GM21723 (cell line): ENCODE measurements at regions not wholly inside any gene's neighbourhood (a gene's known extent, or its start where the extent isn't known, plus 50 kb on each side); places are given as distances from the start of the nearest gene placed in this dataset.

Experiments
- ATAC-seq: cut with Tn5 transposase; IDR thresholded peaks from one replicate; pipeline ENCODE4 v1.9.1; 2021; ENCODE audit warnings: mild to moderate bottlenecking, moderate library complexity; ENCODE audit not compliant: unreplicated experiment

DNA sequence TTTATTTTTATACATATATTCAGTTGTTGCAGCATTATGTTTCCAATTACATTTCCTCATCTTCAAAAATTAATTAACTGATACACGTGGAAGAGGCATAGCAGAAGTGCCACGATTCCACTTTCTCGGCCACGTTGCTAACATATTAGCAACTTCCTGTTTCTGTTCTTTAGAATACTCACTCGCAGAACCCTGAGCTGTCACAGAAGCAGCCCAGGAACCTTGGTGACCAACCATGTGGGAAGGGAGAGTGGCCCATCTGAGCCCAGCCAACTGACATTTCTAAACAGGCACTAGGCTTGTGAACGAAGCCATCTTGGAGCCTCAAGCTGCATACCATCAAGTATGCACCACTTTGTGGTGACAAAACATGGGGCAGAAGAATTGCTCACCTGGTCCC, 350.1 kb downstream of the CBLN2 start:
- ATAC-seq, result no peak

DNA sequence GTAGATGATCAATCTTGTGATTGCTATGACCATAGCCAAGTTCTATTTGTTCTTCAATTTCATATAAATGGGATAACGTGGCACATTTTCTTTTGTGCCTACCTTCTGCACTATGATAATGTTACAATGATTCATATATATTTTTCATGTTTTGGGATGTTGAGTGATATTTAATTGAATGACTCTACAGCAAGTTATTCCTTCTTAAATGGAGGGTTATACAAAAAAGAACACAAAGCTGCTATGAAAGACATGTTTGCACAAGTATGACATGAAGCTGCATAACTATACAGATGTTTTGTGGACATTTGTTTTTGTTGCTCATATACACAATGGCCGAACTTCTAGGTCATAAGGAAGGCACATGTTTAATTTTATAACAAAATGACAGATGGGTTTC, 356.2 kb downstream of the CBLN2 start:
- no peak for ATAC-seq

DNA sequence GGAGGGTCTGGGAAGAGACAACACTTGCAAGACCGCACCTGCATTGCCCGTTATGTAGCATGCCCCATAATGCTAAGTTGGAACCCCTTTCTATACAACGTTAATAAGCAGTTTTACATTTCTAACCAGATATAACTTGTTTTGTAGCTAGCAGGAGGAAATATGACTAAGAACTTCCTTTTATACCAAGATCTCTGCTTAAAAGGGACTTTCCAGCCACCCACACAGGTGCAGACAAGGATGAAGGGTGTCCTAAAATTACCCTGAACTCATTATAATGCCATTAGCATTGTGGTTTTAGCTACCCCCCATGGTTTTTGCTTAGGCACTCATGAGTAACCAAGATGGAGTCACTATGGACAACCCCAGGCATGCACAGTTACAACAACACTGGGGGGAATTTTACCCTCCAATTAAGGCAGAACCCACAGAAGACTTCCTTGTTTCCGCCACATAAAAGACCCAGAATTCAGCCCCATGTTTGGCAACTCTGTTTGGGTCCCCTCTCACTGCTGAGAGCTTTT, 362.8 kb downstream of the CBLN2 start:
- peak; percentile 74 for ATAC-seq

DNA sequence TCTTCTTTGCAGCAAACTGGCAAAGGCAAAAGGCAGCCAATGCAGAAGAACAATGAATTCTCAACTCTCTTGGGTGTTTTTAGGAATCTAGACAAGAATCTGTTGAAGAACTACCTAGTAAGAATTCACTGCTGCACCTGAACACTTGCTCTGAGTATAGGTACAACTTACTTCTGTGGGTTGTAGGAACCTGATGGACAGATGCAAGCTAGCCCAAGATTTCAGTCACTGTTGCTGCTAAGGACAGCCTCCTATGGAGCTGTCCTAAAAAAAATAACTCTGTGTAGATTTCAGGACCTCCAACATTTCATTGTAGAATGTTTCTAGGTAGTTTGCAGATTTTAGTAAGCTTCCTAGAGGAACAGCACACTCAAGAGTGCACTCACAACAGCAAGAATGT, 363.5 kb downstream of the CBLN2 start:
- ATAC-seq, result no peak

DNA sequence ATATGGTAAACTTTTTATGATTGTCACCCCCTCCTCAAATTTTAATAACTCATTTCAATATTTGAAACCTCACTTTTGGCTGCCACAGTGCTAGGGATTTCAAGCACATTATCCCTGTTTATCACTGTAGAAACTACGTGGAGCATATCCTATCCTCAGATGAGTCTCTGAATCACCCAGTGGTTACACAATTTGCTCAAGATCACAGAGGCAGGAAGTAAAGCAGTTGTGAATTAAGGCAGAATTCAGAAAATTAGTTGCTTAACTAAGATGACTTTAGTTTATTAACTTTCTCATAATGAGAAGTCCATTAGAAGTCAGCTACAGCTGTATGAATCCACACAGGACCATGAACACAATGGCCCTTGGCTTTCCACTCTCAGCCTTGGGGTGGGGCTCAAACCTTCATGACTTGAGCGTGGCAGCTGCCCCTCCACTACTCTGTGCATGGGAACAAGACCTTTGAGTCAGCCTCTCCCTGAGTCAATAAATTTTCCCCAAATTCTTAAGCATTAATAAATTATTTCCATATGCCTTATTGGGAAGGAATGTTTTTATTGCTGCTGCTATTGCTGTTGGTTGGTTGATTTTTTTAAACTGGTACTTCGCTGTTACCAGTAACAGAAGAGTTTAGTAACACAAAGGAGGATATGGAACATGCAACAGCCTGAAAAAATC, 369.0 kb downstream of the CBLN2 start:
- no peak for ATAC-seq

DNA sequence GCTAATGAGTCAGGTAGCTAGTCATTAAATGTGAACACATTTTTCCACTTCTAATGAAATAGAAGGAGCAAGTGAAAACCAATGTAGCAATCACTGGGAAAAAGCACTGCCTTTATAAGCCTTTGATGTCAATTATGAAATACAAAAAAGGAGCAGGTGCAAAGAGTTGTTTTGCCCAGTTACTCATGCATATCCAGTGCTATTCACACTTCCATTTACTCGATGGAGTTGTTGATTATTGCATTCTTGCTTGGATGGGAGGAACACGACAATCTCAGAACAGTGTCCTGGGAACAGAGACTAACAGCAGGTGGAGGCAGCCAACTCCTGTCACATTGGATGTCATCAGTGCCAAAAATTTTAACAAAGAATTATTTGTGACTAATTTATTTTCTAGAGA, 372.5 kb downstream of the CBLN2 start:
- ATAC-seq, result no peak

DNA sequence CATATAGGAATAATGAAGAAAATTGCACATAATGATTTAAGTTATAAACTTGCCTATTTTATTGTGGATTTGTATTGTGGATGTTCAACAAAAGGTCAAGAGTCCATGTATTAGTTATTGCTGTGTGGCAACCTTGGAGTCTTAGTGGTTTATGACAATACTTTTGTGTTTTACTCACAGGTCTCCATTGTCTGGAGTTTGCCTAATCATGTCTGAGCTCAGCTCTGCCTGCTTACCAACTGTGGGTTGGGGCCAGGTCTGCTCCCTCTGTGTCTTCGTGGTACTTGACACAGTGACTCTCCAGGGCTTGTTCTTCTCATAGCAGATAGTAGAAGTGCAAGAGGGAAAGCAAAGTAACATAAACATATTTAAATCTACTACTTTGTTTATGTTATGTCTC, 382.5 kb downstream of the CBLN2 start:
- no peak for ATAC-seq

DNA sequence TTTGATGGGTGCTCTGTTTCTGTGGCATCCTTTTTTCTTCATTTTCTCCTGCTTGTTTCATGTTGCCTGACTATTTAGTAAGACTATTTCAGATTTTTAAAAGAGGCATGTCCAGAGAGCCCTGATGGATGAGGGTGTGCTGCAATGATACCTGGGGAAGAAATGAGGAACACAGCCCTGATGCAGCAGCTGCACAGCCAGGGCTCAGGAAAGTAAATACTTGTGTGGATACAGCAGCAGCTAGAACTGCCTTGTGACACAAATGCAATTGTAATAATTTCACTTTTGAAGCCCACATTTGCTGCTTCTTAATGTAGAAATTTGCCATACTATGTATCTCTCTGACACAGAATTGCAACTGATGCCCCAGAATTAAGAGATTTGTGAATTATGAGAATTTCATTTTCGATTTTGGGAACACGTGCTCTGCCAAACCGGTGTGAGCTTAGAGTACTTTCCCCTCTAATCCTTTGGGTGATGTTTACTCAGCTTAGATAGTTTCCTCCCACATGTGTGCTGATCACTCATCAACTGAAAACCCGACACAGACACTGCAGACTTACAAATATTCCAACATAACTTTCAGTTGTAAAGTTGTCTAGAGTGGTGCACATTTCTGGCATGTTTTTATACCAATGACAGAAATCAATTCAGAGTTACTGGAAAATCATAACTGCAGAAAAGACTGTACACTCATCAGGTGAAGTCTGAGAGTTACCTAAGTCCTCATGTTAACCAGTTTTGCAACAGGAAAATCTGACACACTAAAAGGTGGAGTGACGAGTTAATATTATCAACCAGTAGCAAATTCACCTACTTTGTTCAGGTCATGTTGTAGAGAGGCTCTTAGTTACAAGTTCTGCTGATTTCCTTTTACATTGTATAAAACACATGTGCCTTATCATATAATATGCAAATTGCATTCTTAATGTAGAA, 383.4 kb downstream of the CBLN2 start:
- no peak for ATAC-seq

DNA sequence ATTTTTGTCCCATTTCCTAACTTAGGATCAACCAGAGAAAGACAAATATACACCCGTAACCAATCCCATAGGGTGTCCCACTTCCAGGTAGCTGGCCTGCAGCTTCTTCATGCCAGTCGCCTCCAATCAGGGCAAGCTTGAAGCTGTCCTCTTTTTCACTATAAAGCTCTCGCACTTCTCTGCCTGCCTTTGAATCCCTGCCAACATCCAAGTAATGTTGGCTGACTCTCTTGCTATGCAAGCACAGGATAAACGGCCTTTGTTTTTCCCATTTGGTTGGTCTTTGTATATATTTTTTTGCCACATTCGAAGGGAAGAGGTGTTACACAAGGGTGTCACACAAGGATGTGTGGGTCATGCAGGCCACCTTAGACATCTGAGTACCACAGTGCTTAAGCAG, 388.8 kb downstream of the CBLN2 start:
- ATAC-seq, result no peak

DNA sequence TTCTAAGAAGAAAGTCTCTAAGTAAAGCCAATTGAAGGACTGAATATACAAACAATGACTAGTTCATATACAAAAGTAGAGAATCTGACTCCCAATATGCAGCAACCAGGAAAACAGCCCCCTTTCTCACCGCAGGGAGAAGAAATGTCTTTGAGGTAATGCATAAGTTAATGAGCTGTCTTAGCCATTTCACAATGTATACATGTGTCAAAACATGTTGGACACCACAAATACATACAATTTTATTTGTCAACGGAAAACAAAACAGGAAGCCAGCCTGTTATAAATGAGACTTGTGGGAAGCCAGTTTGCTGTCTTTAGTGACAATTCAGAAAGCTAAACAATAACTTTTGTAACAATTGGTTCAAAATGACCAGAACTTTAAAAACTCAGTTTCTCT, 389.2 kb downstream of the CBLN2 start:
- no peak for ATAC-seq

DNA sequence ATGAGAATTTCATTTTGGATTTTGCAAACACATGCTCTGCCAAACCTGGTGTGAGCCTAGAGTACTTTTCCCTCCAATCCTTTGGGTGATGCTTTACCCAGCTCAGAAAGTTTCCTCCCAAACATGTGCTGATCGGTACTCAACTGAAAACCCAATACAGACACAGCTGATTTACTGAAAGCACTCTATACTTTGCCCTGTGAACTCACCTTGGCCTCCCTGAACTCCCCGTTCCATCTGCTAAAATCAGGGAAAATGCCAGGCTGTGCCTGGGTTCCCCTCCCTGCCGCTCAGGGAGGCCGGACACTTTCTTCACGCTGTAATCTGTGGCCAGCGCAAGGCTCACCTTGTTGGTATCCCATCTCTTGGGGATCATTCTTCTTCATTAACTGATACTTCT, 391.2 kb downstream of the CBLN2 start:
- no peak for ATAC-seq

DNA sequence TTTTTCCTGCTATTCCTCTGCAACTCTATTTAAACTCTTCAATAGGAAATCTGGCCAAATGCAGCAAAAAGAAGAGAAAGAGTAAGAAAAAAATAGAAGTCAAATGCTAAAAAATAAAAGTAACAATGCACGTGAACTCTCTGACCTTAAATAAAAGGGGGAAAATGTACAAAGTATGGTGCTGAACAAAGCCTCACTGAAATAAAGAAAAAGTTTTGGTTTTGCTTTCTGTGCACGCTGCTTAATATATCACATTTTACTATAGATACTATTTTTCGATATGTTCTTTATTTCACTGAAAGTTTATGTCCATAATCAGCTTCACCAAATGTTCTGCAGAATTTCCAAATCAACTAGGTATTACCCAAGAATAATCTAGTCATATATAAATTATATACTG, 396.3 kb downstream of the CBLN2 start:
- no peak for ATAC-seq

DNA sequence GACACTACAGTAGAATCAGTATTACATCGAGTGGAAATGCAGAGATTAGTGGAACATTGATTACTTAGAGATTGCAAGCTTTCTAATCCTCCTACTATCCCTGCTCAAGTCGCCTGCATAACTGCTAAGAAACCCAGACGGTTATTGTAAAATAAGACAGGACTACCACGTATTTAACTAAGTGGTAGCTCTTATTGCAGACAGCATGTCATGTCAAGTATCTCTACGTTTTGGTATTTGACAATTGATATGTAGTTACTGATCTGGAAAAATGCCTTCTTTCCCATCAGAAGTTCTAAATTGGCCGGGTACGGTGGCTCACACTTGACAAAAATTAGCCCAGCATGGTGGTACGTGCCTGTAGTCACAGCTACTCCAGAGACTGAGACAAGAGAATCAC, 404.1 kb downstream of the CBLN2 start:
- no peak for ATAC-seq

DNA sequence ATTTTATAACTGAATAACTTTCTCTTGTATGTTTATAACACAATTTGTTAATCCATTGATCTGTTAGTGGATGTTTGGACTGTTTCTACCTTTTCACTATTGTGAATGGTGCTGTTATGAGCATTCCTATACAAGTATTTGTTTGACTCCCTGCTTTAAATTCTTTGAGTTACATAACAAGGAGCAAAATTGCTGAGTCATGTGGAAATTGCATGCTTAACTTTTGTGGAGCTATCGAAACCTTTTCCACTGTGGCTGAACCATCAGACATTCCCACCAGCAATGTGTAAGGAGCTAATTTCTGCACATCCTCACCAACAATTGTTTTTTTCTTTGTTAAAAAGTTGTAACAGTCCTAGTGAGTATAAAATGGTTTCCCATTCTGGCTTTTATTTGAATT, 415.5 kb downstream of the CBLN2 start:
- no peak for ATAC-seq

DNA sequence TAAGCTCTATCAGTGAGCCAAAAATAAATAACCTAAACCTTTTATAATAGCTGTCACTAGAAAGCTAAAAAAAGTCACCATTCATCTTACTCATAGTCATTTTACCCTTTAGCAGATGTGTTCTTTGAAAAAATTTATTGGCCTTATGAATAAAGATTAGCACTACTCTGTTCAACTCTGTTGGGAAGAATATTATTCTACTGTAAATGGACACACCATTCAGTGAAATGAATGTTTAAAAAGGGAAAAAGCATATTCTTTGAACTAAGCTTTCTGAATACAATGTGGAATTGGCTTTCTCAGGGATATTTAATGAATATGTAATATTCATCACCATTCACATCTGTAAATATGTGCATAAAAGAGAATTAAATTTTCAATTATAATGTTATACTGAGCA, 422.0 kb downstream of the CBLN2 start:
- no peak for ATAC-seq

DNA sequence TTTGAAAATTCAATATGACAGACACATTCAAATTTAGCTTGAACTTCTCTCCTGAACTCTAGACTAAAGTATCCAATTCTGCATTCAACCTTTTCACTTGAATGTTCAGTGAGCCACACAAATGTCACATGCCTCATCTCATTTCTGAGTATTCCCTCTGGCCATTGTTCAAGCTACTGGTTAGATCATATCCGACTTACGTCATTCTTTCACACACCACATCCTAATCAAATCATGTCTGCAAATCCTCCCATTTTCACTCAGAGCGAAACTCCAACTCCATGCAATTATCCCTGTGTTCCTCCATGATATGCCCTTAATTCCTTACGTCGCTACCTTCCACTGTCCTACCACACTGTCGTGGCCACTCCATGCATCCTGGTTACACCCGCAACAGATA, 425.1 kb downstream of the CBLN2 start:
- no peak for ATAC-seq

DNA sequence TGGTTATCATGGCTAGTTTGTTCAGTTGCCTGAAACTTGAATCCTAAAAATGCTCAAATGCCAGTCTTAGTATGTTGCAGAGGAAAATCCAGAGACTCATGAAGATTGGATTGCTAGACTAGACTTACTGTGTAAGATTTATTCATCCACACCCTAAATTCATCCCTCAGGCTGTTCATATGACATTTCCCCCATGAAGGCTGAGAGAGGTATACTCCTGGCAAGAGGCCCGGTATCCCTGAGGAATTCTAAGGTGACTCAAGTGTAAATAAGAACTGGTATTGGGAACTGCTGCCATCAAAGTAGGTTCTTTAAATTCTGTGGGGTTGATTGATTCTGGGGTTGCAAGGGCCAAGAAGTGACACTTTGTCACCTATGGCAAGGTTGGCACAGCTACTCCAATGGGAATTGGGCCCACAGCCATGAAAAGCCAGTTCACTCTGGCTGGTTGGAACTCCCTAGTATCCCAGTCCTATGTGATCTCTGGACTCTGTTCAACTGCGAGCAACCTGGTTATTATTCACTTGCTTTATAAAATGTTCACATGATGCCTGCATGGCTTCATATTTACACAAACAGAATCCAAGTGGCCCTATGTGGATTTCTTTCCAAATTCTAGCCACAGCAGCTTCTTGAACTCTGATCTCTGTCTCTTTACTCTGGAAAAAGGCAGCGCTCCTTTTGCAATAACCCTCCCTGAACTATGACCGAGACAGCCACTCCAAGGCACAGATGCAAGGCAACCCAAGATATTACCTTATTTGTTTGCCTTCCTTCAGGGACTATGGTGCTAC, 429.1 kb downstream of the CBLN2 start:
- ATAC-seq, result no peak

DNA sequence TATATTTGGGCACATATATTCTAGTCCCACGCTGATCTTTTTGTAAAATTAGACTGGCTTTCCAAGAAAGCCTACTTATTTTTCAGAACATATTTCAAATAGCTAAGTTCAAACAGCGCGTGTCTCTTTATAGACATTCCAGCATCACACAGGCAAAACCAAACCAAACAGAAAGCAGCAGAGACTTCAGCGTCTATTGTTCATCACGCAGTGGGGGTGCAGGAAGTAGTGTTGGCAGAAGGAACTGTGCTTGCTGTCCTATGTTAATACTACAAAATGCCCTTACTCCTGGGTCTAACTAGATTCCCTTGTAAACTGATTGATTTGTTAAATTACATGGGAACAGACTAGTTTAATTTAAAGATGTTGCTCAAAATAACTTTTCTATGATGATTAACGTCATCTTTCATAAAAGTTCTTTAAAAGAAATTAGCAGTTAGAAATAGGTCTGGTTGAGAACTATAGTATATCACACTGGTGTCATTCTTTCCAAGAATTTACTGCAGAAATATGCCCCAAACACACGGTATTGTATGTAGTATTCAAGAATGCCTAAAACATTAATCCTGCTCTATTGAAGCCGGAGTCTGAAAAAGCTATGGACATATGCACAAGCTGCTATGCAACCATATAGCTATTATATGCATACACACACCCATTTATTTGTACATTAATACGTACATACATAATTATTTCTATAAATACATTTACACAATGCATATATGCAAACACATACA, 436.3 kb downstream of the CBLN2 start:
- ATAC-seq, result no peak

DNA sequence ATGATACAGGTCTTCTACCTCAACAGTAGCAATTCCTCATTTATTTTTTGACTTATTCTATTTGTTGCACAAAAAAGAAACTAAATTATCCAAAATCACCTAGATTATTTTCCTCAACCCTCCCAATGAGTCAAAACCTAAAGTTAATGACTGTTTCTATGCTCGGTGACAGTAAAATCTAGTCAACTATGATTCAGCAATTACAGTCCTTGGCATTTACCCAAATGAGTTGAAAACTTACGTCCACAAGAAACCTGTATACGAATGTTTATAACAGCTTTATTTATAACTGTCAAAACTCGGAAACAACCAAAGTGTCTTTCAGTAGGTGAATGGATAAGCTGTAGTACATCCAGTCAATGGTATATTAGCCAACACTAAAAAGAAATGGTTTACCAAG, 439.3 kb downstream of the CBLN2 start:
- no peak for ATAC-seq

DNA sequence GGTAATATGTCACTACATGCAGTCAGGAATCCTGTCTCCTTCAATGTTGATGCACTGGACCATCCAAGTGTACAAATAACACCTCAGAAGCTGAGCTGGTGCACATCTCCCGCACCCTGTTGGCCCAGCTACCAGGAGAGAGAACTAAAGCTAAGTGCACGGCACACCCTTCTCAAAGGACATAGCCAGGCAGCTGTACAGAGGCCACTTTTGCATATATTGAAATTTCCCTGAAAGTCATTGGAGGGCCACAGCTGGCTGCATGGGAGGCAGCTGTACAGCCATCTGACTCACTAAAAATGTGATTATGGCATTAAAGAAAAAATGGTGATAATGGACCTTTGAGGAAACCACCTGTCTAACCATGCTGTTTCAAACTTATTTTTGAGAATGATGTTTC, 441.7 kb downstream of the CBLN2 start:
- ATAC-seq, result no peak
